ENCODE measurements at regions not wholly inside any gene's neighbourhood (a gene's known extent, or its start where the extent isn't known, plus 50 kb on each side); places are given as distances from the start of the nearest gene placed in this dataset.

- TF ChIP-seq GATA2 (IDR thresholded peaks at IDR 0.05; ENCODE audit: low read depth, low read length) (no peak), GATA3 (IDR thresholded peaks at IDR 0.05; ENCODE audit: low read depth, low read length) (no peak)
Observed at GRCh38 chr3:31065765-31066164, 171.3 kb upstream of the GADL1 start.

Data from SH-SY5Y (cell line).